HG03378 (cell line): ENCODE measurements at regions not wholly inside any gene's neighbourhood (a gene's known extent, or its start where the extent isn't known, plus 50 kb on each side); places are given as distances from the start of the nearest gene placed in this dataset.

Experiments
- ATAC-seq: cut with Tn5 transposase; IDR thresholded peaks from one replicate; pipeline ENCODE4 v1.9.1; 2021; ENCODE audit warnings: mild to moderate bottlenecking, moderate library complexity; ENCODE audit not compliant: unreplicated experiment

- no peak for ATAC-seq
Measured at GRCh38 chr14:25215607-25216006, 165.7 kb upstream of the STXBP6 start.

GRCh38 chr14:25197885-25198284, 147.9 kb upstream of the STXBP6 start:
- ATAC-seq = no peak

- no peak for ATAC-seq
Measured at GRCh38 chr14:25180221-25180620, 130.3 kb upstream of the STXBP6 start.

GRCh38 chr14:25178255-25178654, 128.3 kb upstream of the STXBP6 start:
- ATAC-seq = no peak

GRCh38 chr14:25150934-25151790, 101.2 kb upstream of the STXBP6 start:
- peak; percentile 73 for ATAC-seq

GRCh38 chr14:25150401-25150800, 100.5 kb upstream of the STXBP6 start:
- ATAC-seq = no peak

GRCh38 chr14:25140411-25140810, 90.5 kb upstream of the STXBP6 start:
- no peak for ATAC-seq

- ATAC-seq = no peak
Measured at GRCh38 chr14:25136811-25137210, 86.9 kb upstream of the STXBP6 start.

GRCh38 chr14:25134184-25134583, 84.2 kb upstream of the STXBP6 start:
- ATAC-seq = no peak

GRCh38 chr14:25132732-25133422, 82.9 kb upstream of the STXBP6 start:
- peak; percentile 98 for ATAC-seq

GRCh38 chr14:25132094-25132493, 82.1 kb upstream of the STXBP6 start:
- ATAC-seq = no peak

- ATAC-seq = no peak
Measured at GRCh38 chr14:25122843-25123242, 72.9 kb upstream of the STXBP6 start.

- ATAC-seq = no peak
Measured at GRCh38 chr14:25122211-25122610, 72.3 kb upstream of the STXBP6 start.

- ATAC-seq = no peak
Measured at GRCh38 chr14:25121337-25122129, 71.6 kb upstream of the STXBP6 start.

GRCh38 chr14:25120261-25120660, 70.3 kb upstream of the STXBP6 start:
- ATAC-seq = no peak

GRCh38 chr14:25118671-25119070, 68.7 kb upstream of the STXBP6 start:
- ATAC-seq = no peak

GRCh38 chr14:25117342-25117741, 67.4 kb upstream of the STXBP6 start:
- no peak for ATAC-seq

- ATAC-seq = no peak
Measured at GRCh38 chr14:25116607-25117006, 66.7 kb upstream of the STXBP6 start.

- no peak for ATAC-seq
Measured at GRCh38 chr14:25113394-25113793, 63.4 kb upstream of the STXBP6 start.

GRCh38 chr14:25111061-25111601, 61.2 kb upstream of the STXBP6 start:
- ATAC-seq = no peak

- no peak for ATAC-seq
Measured at GRCh38 chr14:25110106-25110505, 60.2 kb upstream of the STXBP6 start.
